NB4 (cell line): ENCODE measurements at regions not wholly inside any gene's neighbourhood (a gene's known extent, or its start where the extent isn't known, plus 50 kb on each side); places are given as distances from the start of the nearest gene placed in this dataset.

Experiments
- DNase-seq: peaks from one replicate; pipeline ENCODE4 v3.0.0; 2010; ENCODE audit warnings: low read depth
- H3K4me3 ChIP-seq: one replicate; pipeline ENCODE4 v1.5.1; 2011; ENCODE audit warnings: mild to moderate bottlenecking, low read depth, low read length, moderate library complexity
- MYC ChIP-seq: IDR thresholded peaks from 2 replicates; pipeline ENCODE4 v1.6.1; 2011; ENCODE audit warnings: low read depth, low read length
- POLR2A ChIP-seq: IDR thresholded peaks from 2 replicates; pipeline ENCODE4 v1.6.1; 2011; ENCODE audit warnings: mild to moderate bottlenecking; ENCODE audit not compliant: insufficient read length; ENCODE audit errors: extremely low read depth
- TF ChIP-seq, protein P1 (sequence below): IDR thresholded peaks from 2 replicates; pipeline ENCODE4 v1.6.1; 2011; ENCODE audit warnings: low read depth, low read length
- TF ChIP-seq, protein P2 (sequence below): IDR thresholded peaks from one replicate; pipeline ENCODE4 v1.5.1; 2012; ENCODE audit warnings: low read depth, low read length

DNA sequence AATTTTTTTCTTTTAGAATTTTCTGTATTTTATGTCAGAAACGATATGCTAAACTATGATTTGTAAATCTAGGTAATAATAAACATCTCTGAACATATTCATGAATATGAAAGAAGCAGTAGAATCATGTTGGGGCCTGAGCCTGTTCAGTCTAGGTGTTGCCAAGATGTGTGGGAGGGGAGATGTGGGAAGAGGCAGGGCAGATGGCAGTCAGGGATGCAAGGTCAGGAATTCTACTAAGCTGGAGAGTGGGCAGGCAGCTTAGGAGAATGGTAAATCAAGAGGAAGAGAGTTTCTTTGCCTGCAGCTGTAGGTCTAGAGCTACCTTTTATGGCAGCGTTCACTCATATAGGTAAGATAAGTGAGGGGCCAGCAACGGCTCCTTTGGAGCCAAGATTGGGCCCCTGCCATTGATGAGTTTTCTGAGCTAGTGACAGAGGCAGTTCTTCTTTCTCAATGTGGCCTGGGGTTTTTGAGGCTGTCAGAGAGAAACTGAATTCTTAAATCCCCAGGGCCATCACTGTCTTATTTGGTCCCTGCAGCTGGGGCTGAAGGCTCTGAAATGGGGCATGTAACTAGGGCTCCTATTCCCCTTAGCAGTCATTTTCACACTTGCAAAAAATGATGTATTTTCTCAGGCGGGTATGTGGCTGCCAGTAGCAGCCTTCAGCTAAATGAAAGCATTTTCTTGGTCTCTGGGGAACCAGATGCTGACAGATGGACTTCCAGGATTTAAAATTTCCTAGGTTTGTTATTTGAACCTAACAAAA lies 232.8 kb downstream of the PIK3C3 start:
- no peak overlapping the region for H3K4me3 ChIP-seq
- no peak for DNase-seq
- TF ChIP-seq MYC = no peak

DNA sequence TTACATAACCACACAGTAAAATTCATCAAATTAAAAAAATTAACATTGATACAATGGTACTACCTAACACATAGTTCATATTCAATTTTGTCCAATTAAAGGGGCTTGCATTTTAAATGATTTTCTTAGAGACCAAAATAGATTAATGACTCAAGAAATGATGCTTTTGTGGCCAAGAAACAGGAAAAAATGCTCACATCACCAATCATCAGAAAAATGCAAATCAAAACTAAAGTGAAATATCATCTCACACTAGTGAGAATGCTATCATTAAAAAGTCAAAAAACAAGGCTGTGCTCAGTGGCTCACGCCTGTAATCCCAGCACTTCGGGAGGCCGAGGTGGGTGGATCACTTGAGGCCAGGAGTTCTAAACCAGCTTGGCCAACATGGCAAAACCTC lies 235.6 kb downstream of the PIK3C3 start:
- no peak for DNase-seq
- H3K4me3 ChIP-seq = no peak overlapping the region
- TF ChIP-seq, protein P1, sequence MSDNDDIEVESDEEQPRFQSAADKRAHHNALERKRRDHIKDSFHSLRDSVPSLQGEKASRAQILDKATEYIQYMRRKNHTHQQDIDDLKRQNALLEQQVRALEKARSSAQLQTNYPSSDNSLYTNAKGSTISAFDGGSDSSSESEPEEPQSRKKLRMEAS = no peak
- TF ChIP-seq, protein P2, sequence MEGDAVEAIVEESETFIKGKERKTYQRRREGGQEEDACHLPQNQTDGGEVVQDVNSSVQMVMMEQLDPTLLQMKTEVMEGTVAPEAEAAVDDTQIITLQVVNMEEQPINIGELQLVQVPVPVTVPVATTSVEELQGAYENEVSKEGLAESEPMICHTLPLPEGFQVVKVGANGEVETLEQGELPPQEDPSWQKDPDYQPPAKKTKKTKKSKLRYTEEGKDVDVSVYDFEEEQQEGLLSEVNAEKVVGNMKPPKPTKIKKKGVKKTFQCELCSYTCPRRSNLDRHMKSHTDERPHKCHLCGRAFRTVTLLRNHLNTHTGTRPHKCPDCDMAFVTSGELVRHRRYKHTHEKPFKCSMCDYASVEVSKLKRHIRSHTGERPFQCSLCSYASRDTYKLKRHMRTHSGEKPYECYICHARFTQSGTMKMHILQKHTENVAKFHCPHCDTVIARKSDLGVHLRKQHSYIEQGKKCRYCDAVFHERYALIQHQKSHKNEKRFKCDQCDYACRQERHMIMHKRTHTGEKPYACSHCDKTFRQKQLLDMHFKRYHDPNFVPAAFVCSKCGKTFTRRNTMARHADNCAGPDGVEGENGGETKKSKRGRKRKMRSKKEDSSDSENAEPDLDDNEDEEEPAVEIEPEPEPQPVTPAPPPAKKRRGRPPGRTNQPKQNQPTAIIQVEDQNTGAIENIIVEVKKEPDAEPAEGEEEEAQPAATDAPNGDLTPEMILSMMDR = no peak
- TF ChIP-seq POLR2A (no peak), MYC (no peak)

DNA sequence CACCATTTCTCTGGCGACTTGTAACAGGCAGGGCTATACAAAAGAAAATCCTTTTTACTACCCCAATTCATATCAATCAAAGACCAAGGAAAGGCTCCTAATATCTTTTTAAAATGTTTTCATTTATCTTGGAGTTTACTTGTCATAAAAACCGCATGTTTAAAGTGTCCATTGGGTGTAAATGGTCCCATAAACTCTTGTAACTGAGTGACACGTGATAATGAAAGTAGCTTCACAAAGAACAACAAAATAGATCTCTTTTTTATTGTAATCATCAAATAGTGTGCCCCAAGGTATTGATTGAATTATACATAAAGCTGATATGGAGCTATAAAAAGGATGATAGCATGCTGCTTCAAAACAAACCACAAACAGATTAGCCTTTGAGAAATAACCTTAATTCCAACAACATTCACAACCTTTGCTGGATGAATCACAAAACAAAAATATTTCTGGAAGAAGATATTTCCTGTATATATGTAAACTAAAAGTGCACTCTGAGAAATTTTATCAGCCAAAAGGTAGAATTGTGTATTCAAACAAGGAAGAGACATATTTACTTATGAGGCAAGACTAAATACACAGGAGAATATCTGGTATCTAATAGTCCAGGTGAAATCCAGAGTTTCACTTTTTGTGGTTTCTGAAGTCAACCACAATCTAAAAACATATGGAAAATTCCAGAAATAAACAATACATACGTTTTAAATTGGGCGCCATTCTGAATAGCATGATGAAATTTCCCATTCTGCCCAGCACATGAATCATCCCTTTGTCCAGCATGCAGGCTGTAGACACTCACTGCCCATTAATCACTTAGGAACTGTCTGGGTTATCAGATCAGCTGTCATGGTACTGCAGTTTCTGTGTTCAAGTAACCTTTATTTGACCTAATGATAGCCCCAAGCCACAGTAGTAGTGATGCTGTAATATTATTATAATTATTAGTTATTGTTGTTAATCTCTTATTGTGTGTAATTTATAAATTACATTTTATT lies 237.5 kb downstream of the PIK3C3 start:
- H3K4me3 ChIP-seq = no peak overlapping the region
- TF ChIP-seq MYC (no peak), POLR2A (no peak)
- TF ChIP-seq, protein P1 = no peak
- TF ChIP-seq, protein P2 = no peak
- DNase-seq = no peak

DNA sequence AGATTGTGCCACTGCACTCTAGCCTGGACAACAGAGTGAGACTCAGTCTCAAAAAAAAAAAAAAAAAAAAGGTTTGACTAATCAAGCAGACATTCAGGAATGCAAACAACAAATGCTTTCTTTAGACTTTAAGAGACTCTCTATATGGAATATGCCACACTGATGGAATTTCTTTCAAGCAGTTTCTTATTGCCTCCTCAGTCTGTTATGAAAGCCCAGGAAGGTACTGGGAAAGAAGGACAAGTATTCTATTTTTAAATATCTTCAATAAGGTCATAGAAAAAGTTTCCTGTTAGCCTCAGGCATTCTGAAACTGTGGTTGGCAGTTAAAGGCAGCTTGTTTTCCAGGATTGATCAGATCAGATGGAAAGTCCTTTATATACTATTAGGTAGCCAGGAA lies 241.6 kb downstream of the PIK3C3 start:
- no peak for DNase-seq
- H3K4me3 ChIP-seq = no peak overlapping the region
- TF ChIP-seq POLR2A = no peak
- TF ChIP-seq, protein P2 = no peak
- TF ChIP-seq, protein P1 = no peak
- TF ChIP-seq MYC = no peak

DNA sequence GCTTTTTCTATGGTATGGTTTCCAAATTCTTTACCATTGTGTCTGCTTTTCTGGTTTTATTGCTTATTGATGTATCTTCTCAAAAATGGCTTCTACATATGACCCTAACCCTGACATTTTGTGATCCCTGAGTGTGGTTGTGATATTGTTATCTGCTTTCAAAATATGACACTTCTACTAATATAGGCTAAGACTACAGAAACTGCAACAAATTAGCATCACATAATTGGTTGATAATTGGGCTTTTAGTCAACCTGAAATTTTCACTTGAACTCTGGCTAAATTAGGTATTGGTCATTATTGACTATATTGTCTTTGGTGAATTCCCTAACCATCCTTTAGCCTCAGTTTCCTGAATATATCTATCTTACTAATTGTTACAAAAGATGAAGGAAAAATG lies 246.1 kb downstream of the PIK3C3 start:
- DNase-seq = no peak
- no peak overlapping the region for H3K4me3 ChIP-seq
- TF ChIP-seq, protein P2 = no peak
- TF ChIP-seq POLR2A (no peak), MYC (no peak)
- TF ChIP-seq, protein P1 = no peak

DNA sequence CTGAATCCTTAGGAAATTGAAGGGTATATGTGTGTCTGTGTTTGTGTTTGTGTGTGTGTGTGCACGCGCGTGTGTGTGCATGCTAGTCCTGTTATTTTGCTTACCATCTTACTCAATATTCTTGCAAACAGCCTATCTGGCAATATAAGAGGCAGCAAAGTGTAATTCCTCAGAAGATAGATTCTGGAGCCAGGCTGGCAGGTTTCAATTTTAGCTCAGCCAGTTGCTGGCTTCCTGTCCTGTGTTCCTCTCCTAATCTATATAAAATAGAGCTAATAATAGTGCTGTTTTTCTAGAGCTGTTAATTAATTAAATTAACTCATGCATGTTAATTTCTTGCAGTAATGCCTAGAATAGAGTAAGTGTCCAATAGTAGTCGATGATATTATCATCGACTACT lies 256.2 kb downstream of the PIK3C3 start:
- DNase-seq = no peak
- no peak overlapping the region for H3K4me3 ChIP-seq
- TF ChIP-seq, protein P2 = no peak
